ENCODE measurements at regions not wholly inside any gene's neighbourhood (a gene's known extent, or its start where the extent isn't known, plus 50 kb on each side); places are given as distances from the start of the nearest gene placed in this dataset.

GRCh38 chr12:124233041-124233796 lies 61.7 kb upstream of the RFLNA start:
- Histone ChIP-seq H3K9me3 (no peaks in the 10 kb centered on the region), H3K4me1 (no peaks in the 10 kb centered on the region), H3K36me3 (no peaks in the 10 kb centered on the region), H3K27me3 (no peaks in the 10 kb centered on the region), H3K4me3 (no peak overlapping the region), H3K27ac (no peak overlapping the region)
- intact Hi-C loops (cut with DNase I), result no loop called here
- no peak for DNase-seq
- no peak for TF ChIP-seq POLR2A (IDR thresholded peaks at IDR 0.05)
- no peak for TF ChIP-seq CTCF (IDR thresholded peaks at IDR 0.05)
- no peak for ATAC-seq
- WGBS (ENCODE audit: insufficient coverage, low coverage, low lambda C conversion rate, missing lambda C conversion rate), result 61% methylated on average over 5 of the region's 5 CpGs

DNA sequence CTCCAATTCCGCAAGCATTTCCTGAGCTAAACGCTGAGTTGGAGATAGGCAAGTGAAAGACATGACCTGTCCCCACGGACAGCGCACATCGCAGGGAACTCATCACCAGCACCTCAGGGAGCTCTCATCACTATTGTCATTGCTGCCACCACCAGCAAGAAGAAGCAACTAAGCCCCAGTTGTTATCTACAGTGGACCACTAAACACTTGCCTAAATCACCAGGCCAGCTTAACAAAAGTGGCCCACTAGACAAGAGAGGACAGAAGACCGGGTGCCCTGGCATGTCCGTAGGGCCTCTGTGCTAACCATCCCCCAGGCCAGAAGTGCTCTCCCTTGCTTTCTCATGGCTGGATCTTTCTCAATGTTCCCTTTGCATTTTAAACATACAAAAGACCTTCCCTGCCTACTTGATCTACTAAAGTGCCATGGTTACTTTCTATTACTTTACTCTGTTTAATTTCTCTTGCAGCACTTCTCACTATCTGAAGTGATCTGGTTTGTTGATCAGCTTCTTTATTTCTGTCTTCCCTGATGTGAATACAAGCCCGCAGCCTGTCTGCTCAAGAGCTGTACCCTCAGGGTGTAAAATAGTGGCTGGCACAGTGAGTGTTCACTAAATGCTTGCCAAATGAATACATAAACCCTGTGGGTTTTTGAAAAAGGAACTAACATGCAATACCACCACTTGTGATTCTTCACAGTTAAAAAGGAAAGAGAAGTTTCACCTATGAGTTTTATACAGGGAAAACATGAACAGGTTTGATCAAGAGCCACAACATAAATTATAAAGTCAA lies 60.9 kb upstream of the RFLNA start:
- no peaks in the 10 kb centered on the region for H3K4me1 ChIP-seq
- 77% methylated on average over 8 of the region's 8 CpGs for WGBS (ENCODE audit: insufficient coverage, low coverage, low lambda C conversion rate, missing lambda C conversion rate)

GRCh38 chr12:124236625-124237031 lies 58.3 kb upstream of the RFLNA start:
- Histone ChIP-seq H3K27ac (no peak overlapping the region), H3K4me1 (no peaks in the 10 kb centered on the region), H3K4me3 (no peak overlapping the region), H3K9me3 (no peaks in the 10 kb centered on the region), H3K27me3 (no peaks in the 10 kb centered on the region), H3K36me3 (no peaks in the 10 kb centered on the region)
- no peak for ATAC-seq
- no peak for DNase-seq
- intact Hi-C loops (cut with DNase I), result no loop called here
- TF ChIP-seq CTCF (IDR thresholded peaks at IDR 0.05) (no peak), POLR2A (IDR thresholded peaks at IDR 0.05) (no peak)
- WGBS (ENCODE audit: insufficient coverage, low coverage, low lambda C conversion rate, missing lambda C conversion rate), result 64% methylated on average over 4 of the region's 5 CpGs

More for the DNA sequence above, 60.9 kb upstream of the RFLNA start:
- Histone ChIP-seq H3K27me3 (no peaks in the 10 kb centered on the region), H3K27ac (no peak overlapping the region), H3K9me3 (no peaks in the 10 kb centered on the region), H3K4me3 (no peak overlapping the region), H3K36me3 (no peaks in the 10 kb centered on the region)
- ATAC-seq, result no peak
- intact Hi-C loops (cut with DNase I), result no loop called here
- no peak for DNase-seq
- TF ChIP-seq POLR2A (IDR thresholded peaks at IDR 0.05) (no peak), CTCF (IDR thresholded peaks at IDR 0.05) (no peak)

DNA sequence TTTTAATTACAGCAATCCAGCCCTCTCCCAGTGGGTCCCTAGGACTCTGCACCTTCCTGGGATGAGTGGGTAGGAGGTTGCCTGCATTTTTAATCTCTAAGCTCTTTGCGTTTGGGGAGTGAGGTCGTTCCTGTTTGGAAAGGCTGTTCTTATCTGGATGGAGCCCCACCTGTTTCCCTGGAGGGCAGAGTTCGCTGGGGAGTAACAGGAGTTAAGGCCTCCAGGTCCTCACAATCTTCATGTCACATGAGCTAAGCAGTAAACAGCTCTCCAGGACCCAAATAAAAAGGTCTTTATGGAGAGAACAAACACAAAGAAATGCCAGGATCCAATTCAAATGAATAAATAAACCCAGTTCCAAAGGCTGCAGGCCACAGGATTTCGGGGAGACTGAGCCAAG lies 56.0 kb upstream of the RFLNA start:
- DNase-seq (no peak), ATAC-seq (no peak)
- intact Hi-C loops (cut with DNase I), result no loop called here
- Histone ChIP-seq H3K27ac (no peak overlapping the region), H3K36me3 (no peaks in the 10 kb centered on the region), H3K27me3 (no peaks in the 10 kb centered on the region), H3K9me3 (no peaks in the 10 kb centered on the region), H3K4me3 (no peak overlapping the region), H3K4me1 (no peaks in the 10 kb centered on the region)
- 21% methylated on average over 4 of the region's 4 CpGs for WGBS (ENCODE audit: insufficient coverage, low coverage, low lambda C conversion rate, missing lambda C conversion rate)
- TF ChIP-seq POLR2A (IDR thresholded peaks at IDR 0.05), result no peak
- TF ChIP-seq CTCF (IDR thresholded peaks at IDR 0.05), result no peak
